CD14-positive monocyte (primary cell): ENCODE measurements at regions not wholly inside any gene's neighbourhood (a gene's known extent, or its start where the extent isn't known, plus 50 kb on each side); places are given as distances from the start of the nearest gene placed in this dataset.

ENCODE experiments used
- DNase-seq, 3 donors: peaks; one replicate each; pipeline ENCODE4 v3.0.0-alpha.2; 2011 to 2022
- H2AFZ ChIP-seq: 2 replicates; pipeline ENCODE4 v1.6.0; 2012; ENCODE audit warnings: mild to moderate bottlenecking, low read depth, low read length, inconsistent platforms; ENCODE audit not compliant: insufficient read depth, poor library complexity, severe bottlenecking
- H3K27ac ChIP-seq, 2 donors: 1 replicate in 1 of 2; 2 replicates in 1 of 2; pipeline ENCODE4 v1.5.1; 2012 to 2013; ENCODE audit warnings: low read length in 2 of 2, control low read depth in 1 of 2, inconsistent platforms in 1 of 2, low read depth in 1 of 2, mild to moderate bottlenecking in 1 of 2
- H3K27me3 ChIP-seq, 2 donors: one replicate each; pipeline versions ENCODE4 v1.6.0 to v1.6.1; 2011 to 2013; ENCODE audit warnings: low read length in 2 of 2; ENCODE audit not compliant: control insufficient read depth in 2 of 2, insufficient read depth in 2 of 2
- H3K36me3 ChIP-seq, 2 donors: replicated peaks in 1 of 2; 1 replicate in 1 of 2; 2 replicates in 1 of 2; pipeline versions ENCODE4 v1.5.1 to v1.6.1; 2012 to 2013; ENCODE audit warnings: low read length in 2 of 2, control low read depth in 1 of 2, inconsistent platforms in 1 of 2, mild to moderate bottlenecking in 1 of 2; ENCODE audit not compliant: insufficient read depth in 2 of 2, control insufficient read depth in 1 of 2
- H3K4me1 ChIP-seq, 2 donors: 1 replicate in 1 of 2; 2 replicates in 1 of 2; pipeline versions ENCODE4 v1.5.1 to v1.6.1; 2012 to 2013; ENCODE audit warnings: low read length in 2 of 2, control low read depth in 1 of 2, inconsistent platforms in 1 of 2, mild to moderate bottlenecking in 1 of 2, moderate library complexity in 1 of 2; ENCODE audit not compliant: insufficient read depth in 2 of 2, control insufficient read depth in 1 of 2
- H3K4me2 ChIP-seq: replicated peaks from 2 replicates; pipeline ENCODE3; 2012; ENCODE audit warnings: low read length, moderate library complexity, mild to moderate bottlenecking; ENCODE audit not compliant: poor library complexity, severe bottlenecking; ENCODE audit errors: extremely low read depth
- H3K4me3 ChIP-seq, 3 experiments: fragments of 200-600 bp in 1 of 3; sonication (generic) in 1 of 3; replicated peaks in 1 of 3; 1 replicate in 2 of 3; 2 replicates in 1 of 3; pipeline ENCODE4 v1.5.1; 2011 to 2013; ENCODE audit warnings: low read length in 3 of 3, mild to moderate bottlenecking in 3 of 3, control low read depth in 2 of 3, low read depth in 2 of 3, inconsistent platforms in 1 of 3, moderate library complexity in 1 of 3
- H3K79me2 ChIP-seq: 2 replicates; pipeline ENCODE4 v1.6.0; 2012; ENCODE audit warnings: mild to moderate bottlenecking, control low read depth, inconsistent platforms, low read length, moderate library complexity; ENCODE audit not compliant: insufficient read depth
- H3K9ac ChIP-seq: 2 replicates; pipeline ENCODE4 v1.6.0; 2017; ENCODE audit warnings: low read length, mild to moderate bottlenecking; ENCODE audit not compliant: insufficient read depth, poor library complexity, severe bottlenecking
- H3K9me3 ChIP-seq, 2 donors: replicated peaks in 1 of 2; 1 replicate in 1 of 2; 2 replicates in 1 of 2; pipeline versions ENCODE4 v1.5.1 to v1.6.1; 2012 to 2013; ENCODE audit warnings: low read length in 2 of 2, control low read depth in 1 of 2; ENCODE audit not compliant: control insufficient read depth in 1 of 2, insufficient read depth in 1 of 2
- H4K20me1 ChIP-seq: 2 replicates; pipeline ENCODE4 v1.6.0; 2012; ENCODE audit warnings: mild to moderate bottlenecking, low read length, control low read depth, moderate library complexity; ENCODE audit not compliant: insufficient read depth
- H3K27ac Mint-ChIP-seq, 7 donors: one replicate each; pipeline ENCODE4 v1.8.0; 2020; ENCODE audit warnings: mild to moderate bottlenecking in 7 of 7, mixed read lengths in 7 of 7, moderate library complexity in 6 of 7, inconsistent platforms in 2 of 7
- H3K27me3 Mint-ChIP-seq, 3 donors: one replicate each; pipeline ENCODE4 v1.8.0; 2021 to 2022; ENCODE audit warnings: low read depth in 3 of 3, mild to moderate bottlenecking in 3 of 3, mixed read lengths in 3 of 3, moderate library complexity in 3 of 3, inconsistent platforms in 1 of 3
- H3K36me3 Mint-ChIP-seq, 2 donors: one replicate each; pipeline ENCODE4 v1.8.0; 2020; ENCODE audit warnings: mixed read lengths in 2 of 2, inconsistent platforms in 1 of 2, mild to moderate bottlenecking in 1 of 2
- H3K4me1 Mint-ChIP-seq: one replicate; pipeline ENCODE4 v1.8.0; 2020; ENCODE audit warnings: mild to moderate bottlenecking, mixed read lengths
- H3K4me3 Mint-ChIP-seq, 2 donors: one replicate each; pipeline ENCODE4 v1.8.0; 2020; ENCODE audit warnings: mild to moderate bottlenecking in 2 of 2, mixed read lengths in 2 of 2, moderate library complexity in 1 of 2
- H3K9me3 Mint-ChIP-seq, 7 donors: one replicate each; pipeline ENCODE4 v1.8.0; 2020 to 2022; ENCODE audit warnings: mixed read lengths in 7 of 7, mild to moderate bottlenecking in 6 of 7, moderate library complexity in 6 of 7, inconsistent platforms in 2 of 7
- CTCF ChIP-seq: fragments of 200-600 bp; IDR thresholded peaks from one replicate; pipeline ENCODE4 v1.8.0; 2022; ENCODE audit warnings: antibody characterized with exemption, mild to moderate bottlenecking
- WGBS: methylation state at CpG from one replicate; pipeline ENCODE4 v1.1.5; 2013; ENCODE audit warnings: missing lambda C conversion rate; ENCODE audit not compliant: insufficient coverage; 5-methylcytosine and 5-hydroxymethylcytosine counted together
- intact Hi-C, 2 donors: fragments of 100-400 bp; cut with micrococcal nuclease; formaldehyde crosslinking; loops; one replicate each; pipeline versions ENCODE4 v1.15.0 to v1.15.1; 2023

- H3K9me3 ChIP-seq: no peaks in the 10 kb centered on the region
- H3K4me3 Mint-ChIP-seq: no peak overlapping the region
- intact Hi-C loops: no loop called here
- DNase-seq: no peak
- H3K4me2 ChIP-seq: no peak overlapping the region
- H3K4me1 ChIP-seq: no peaks in the 10 kb centered on the region
- no peaks in the 10 kb centered on the region for H4K20me1 ChIP-seq
- no peak overlapping the region for H3K27ac ChIP-seq
- no peak overlapping the region for H3K4me3 ChIP-seq
- WGBS: 73% methylated on average over 5 of the region's 5 CpGs
- no peak for TF ChIP-seq CTCF
- peaks cover 2 to 9% (median 8%) of the 10 kb centered on the region in 3 donors for H3K27me3 Mint-ChIP-seq
- H3K36me3 Mint-ChIP-seq: no peaks in the 10 kb centered on the region
- no peak overlapping the region for H3K27ac Mint-ChIP-seq
- H3K9me3 Mint-ChIP-seq: peaks cover 0 to under 1% (median 0%) of the 10 kb centered on the region in 7 donors
- no peaks in the 10 kb centered on the region for H3K79me2 ChIP-seq
- no peaks in the 10 kb centered on the region for H3K36me3 ChIP-seq
- H2AFZ ChIP-seq: no peak overlapping the region
- H3K27me3 ChIP-seq: no peaks in the 10 kb centered on the region
- no peak overlapping the region for H3K9ac ChIP-seq
- no peaks in the 10 kb centered on the region for H3K4me1 Mint-ChIP-seq
These were observed 109.8 kb downstream of the EN1 start for GRCh38 chr2:118737684-118738083.

DNA sequence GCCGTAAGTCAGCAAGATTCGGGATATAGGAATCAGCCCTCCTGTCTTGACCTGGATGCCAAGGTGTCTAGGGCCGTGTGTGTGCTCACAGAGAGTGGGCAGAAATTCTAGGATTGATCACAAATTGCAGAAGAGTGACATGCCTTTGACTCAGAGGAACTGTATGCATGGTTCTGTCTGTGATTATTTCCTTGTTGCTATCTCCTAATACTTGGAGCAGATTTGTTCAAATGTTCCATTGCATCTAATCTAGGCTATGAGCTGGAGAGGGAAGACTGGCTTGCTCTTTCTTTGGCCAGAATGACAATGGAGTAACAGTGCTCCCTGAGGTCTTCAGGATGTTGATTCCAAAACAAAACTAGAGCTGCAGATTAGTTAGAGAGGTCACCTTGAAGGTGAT lies 115.0 kb downstream of the EN1 start:
- Histone ChIP-seq H3K27me3 (no peaks in the 10 kb centered on the region), H3K4me1 (no peaks in the 10 kb centered on the region), H3K36me3 (no peaks in the 10 kb centered on the region), H2AFZ (no peak overlapping the region), H3K79me2 (no peaks in the 10 kb centered on the region), H3K4me3 (no peak overlapping the region), H3K9ac (no peak overlapping the region), H3K4me2 (no peak overlapping the region), H4K20me1 (no peaks in the 10 kb centered on the region), H3K27ac (no peak overlapping the region), H3K9me3 (no peaks in the 10 kb centered on the region)
- Mint-ChIP-seq H3K36me3 (no peaks in the 10 kb centered on the region), H3K27me3 (peaks cover 0 to 8% (median 5%) of the 10 kb centered on the region in 3 donors), H3K9me3 (peaks cover 0 to 3% (median 0%) of the 10 kb centered on the region in 7 donors), H3K27ac (no peak overlapping the region), H3K4me3 (no peak overlapping the region), H3K4me1 (no peaks in the 10 kb centered on the region)
- DNase-seq: no peak
- TF ChIP-seq CTCF: no peak
- intact Hi-C loops: no loop called here
- 86% methylated on average over 1 of the region's 3 CpGs for WGBS
